IMR-90 (cell line): ENCODE measurements at regions not wholly inside any gene's neighbourhood (a gene's known extent, or its start where the extent isn't known, plus 50 kb on each side); places are given as distances from the start of the nearest gene placed in this dataset.

Experiments
- ATAC-seq: fragments of 200-7000 bp; cut with Tn5 transposase; 2 replicates; pipeline ENCODE4 v1.9.1; 2020; ENCODE audit warnings: low read depth, mild to moderate bottlenecking, moderate library complexity
- BruUV-seq: library from RNA; stranded (reverse); fragments of 400-500 nt; replicated peaks from 2 replicates; lab custom pipeline; 2021; lab: Mats Ljungman, UMichigan
- CTCF ChIA-PET: fragments of 300-600 bp; formaldehyde crosslinking; extraction: SDS; loops from one replicate; lab custom pipeline; 2021; ENCODE audit warnings: antibody characterized with exemption; lab: Yijun Ruan, JAX
- POLR2A ChIA-PET: fragments of 300-600 bp; sonication (Branson Sonifier 250); formaldehyde crosslinking; loops from one replicate; lab custom pipeline; 2022; ENCODE audit warnings: antibody characterized with exemption; ENCODE audit not compliant: unreplicated experiment; lab: Charles Lee
- DNase-seq: peaks from one replicate; pipeline ENCODE4 v3.0.0; 2013
- H2AFZ ChIP-seq: replicated peaks from 2 replicates; pipeline ENCODE3; 2013; ENCODE audit warnings: low read length, mild to moderate bottlenecking; ENCODE audit not compliant: poor library complexity
- H2AK5ac ChIP-seq: 2 replicates; pipeline ENCODE4 v1.6.1; 2013; ENCODE audit warnings: low read depth, low read length, inconsistent platforms
- H2AK9ac ChIP-seq: replicated peaks from 2 replicates; pipeline ENCODE3; 2013; ENCODE audit warnings: mild to moderate bottlenecking, low read depth, low read length, moderate library complexity; ENCODE audit not compliant: poor library complexity
- H2BK120ac ChIP-seq: 2 replicates; pipeline ENCODE4 v1.6.1; 2013; ENCODE audit warnings: low read depth, low read length, inconsistent platforms
- H2BK15ac ChIP-seq: 3 replicates; pipeline ENCODE4 v1.6.1; 2013; ENCODE audit warnings: low read depth, low read length, inconsistent platforms
- H2BK20ac ChIP-seq: 2 replicates; pipeline ENCODE4 v1.6.1; 2013; ENCODE audit warnings: low read depth, mild to moderate bottlenecking, inconsistent platforms, low read length, moderate library complexity
- H2BK5ac ChIP-seq: 2 replicates; pipeline ENCODE4 v1.6.1; 2013; ENCODE audit warnings: mild to moderate bottlenecking, low read depth, low read length, inconsistent platforms; ENCODE audit not compliant: poor library complexity, severe bottlenecking
- H3K14ac ChIP-seq: replicated peaks from 2 replicates; pipeline ENCODE4 v1.6.1; 2013; ENCODE audit warnings: low read depth, low read length, inconsistent platforms
- H3K18ac ChIP-seq: 2 replicates; pipeline ENCODE4 v1.6.1; 2013; ENCODE audit warnings: low read depth, low read length, control low read depth
- H3K23ac ChIP-seq: 2 replicates; pipeline ENCODE4 v1.6.1; 2013; ENCODE audit warnings: low read depth, low read length, inconsistent platforms
- H3K27ac ChIP-seq: 2 replicates; pipeline ENCODE4 v1.5.1; 2013; ENCODE audit warnings: mild to moderate bottlenecking, control low read depth, low read length; ENCODE audit not compliant: insufficient read depth
- H3K27me3 ChIP-seq: 2 replicates; pipeline ENCODE4 v1.6.1; 2013; ENCODE audit warnings: low read length; ENCODE audit not compliant: control insufficient read depth, insufficient read depth
- H3K36me3 ChIP-seq: 2 replicates; pipeline ENCODE4 v1.6.1; 2013; ENCODE audit warnings: low read length, mixed read lengths; ENCODE audit not compliant: control insufficient read depth, insufficient read depth
- H3K4ac ChIP-seq: 2 replicates; pipeline ENCODE4 v1.6.1; 2013; ENCODE audit warnings: low read depth, low read length, inconsistent platforms
- H3K4me1 ChIP-seq: 2 replicates; pipeline ENCODE4 v1.6.1; 2013; ENCODE audit warnings: low read length, mixed read lengths; ENCODE audit not compliant: control insufficient read depth, insufficient read depth
- H3K4me2 ChIP-seq: 2 replicates; pipeline ENCODE4 v1.6.1; 2013; ENCODE audit warnings: low read depth, mild to moderate bottlenecking, control low read depth, low read length, moderate library complexity
- H3K4me3 ChIP-seq: 2 replicates; pipeline ENCODE4 v1.5.1; 2013; ENCODE audit warnings: low read depth, mild to moderate bottlenecking, control low read depth, low read length, moderate library complexity; ENCODE audit not compliant: insufficient read depth
- H3K56ac ChIP-seq: 2 replicates; pipeline ENCODE4 v1.6.1; 2013; ENCODE audit warnings: low read length, inconsistent platforms; ENCODE audit not compliant: insufficient read depth; ENCODE audit errors: extremely low read depth
- H3K79me1 ChIP-seq, 2 experiments: 2 replicates each; pipeline ENCODE4 v1.6.1; 2013; ENCODE audit warnings: low read length in 2 of 2, inconsistent platforms in 1 of 2, low read depth in 1 of 2
- H3K9ac ChIP-seq: 2 replicates; pipeline ENCODE4 v1.6.1; 2013; ENCODE audit warnings: low read depth, low read length, control low read depth
- H3K9me1 ChIP-seq: 2 replicates; pipeline ENCODE4 v1.6.1; 2013; ENCODE audit warnings: low read length, inconsistent platforms; ENCODE audit not compliant: insufficient read depth
- H3K9me3 ChIP-seq: 2 replicates; pipeline ENCODE4 v1.6.1; 2013; ENCODE audit warnings: low read length; ENCODE audit not compliant: control insufficient read depth, insufficient read depth
- H4K20me1 ChIP-seq: 2 replicates; pipeline ENCODE4 v1.6.1; 2013; ENCODE audit warnings: low read length, inconsistent platforms; ENCODE audit not compliant: insufficient read depth
- H4K5ac ChIP-seq: 2 replicates; pipeline ENCODE4 v1.6.1; 2013; ENCODE audit warnings: mild to moderate bottlenecking, low read depth, low read length, control low read depth
- H4K8ac ChIP-seq, 2 experiments: 2 replicates each; pipeline ENCODE4 v1.6.1; 2013; ENCODE audit warnings: low read depth in 2 of 2, low read length in 2 of 2, control low read depth in 1 of 2, inconsistent platforms in 1 of 2
- H4K91ac ChIP-seq: 2 replicates; pipeline ENCODE4 v1.6.1; 2013; ENCODE audit warnings: low read depth, low read length, inconsistent platforms; ENCODE audit not compliant: insufficient read depth
- BHLHE40 ChIP-seq: fragments of 150-350 bp; IDR thresholded peaks from 2 replicates; pipeline ENCODE4 v1.6.1; 2016; ENCODE audit warnings: mild to moderate bottlenecking, low read depth, low read length
- CEBPB ChIP-seq: IDR thresholded peaks from 2 replicates; pipeline ENCODE4 v1.6.1; 2012; ENCODE audit warnings: low read depth, low read length, improper control_type of control experiment
- CHD1 ChIP-seq: IDR thresholded peaks from 2 replicates; pipeline ENCODE4 v1.6.1; 2012; ENCODE audit warnings: low read depth, low read length, improper control_type of control experiment
- CTCF ChIP-seq: conservative IDR thresholded peaks from 2 replicates; pipeline ENCODE4 v1.5.1; 2012; ENCODE audit warnings: mild to moderate bottlenecking, low read depth, low read length, improper control_type of control experiment
- ELK1 ChIP-seq: fragments of 150-350 bp; IDR thresholded peaks from 2 replicates; pipeline ENCODE4 v1.6.1; 2016; ENCODE audit warnings: low read depth, mild to moderate bottlenecking, low read length, moderate library complexity, borderline replicate concordance
- MAFK ChIP-seq: IDR thresholded peaks from 2 replicates; pipeline ENCODE4 v1.6.1; 2012; ENCODE audit warnings: low read depth, low read length, improper control_type of control experiment
- MAZ ChIP-seq: IDR thresholded peaks from 2 replicates; pipeline ENCODE4 v1.6.1; 2012; ENCODE audit warnings: low read depth, mild to moderate bottlenecking, low read length, improper control_type of control experiment, moderate library complexity, borderline replicate concordance
- MXI1 ChIP-seq: IDR thresholded peaks from 2 replicates; pipeline ENCODE4 v1.6.1; 2012; ENCODE audit warnings: low read depth, mild to moderate bottlenecking, low read length, moderate library complexity, borderline replicate concordance
- NFE2L2 ChIP-seq: fragments of 150-350 bp; IDR thresholded peaks from 2 replicates; pipeline ENCODE4 v1.6.1; 2016; ENCODE audit warnings: low read depth, mild to moderate bottlenecking, low read length
- RAD21 ChIP-seq: IDR thresholded peaks from 2 replicates; pipeline ENCODE4 v1.6.1; 2012; ENCODE audit warnings: low read length, improper control_type of control experiment
- RCOR1 ChIP-seq: IDR thresholded peaks from 2 replicates; pipeline ENCODE4 v1.6.1; 2012; ENCODE audit warnings: mild to moderate bottlenecking, low read length, improper control_type of control experiment; ENCODE audit not compliant: insufficient replicate concordance
- RFX5 ChIP-seq: IDR thresholded peaks from 2 replicates; pipeline ENCODE4 v1.8.0; 2012; ENCODE audit warnings: low read depth, mild to moderate bottlenecking, low read length, moderate library complexity
- SMC3 ChIP-seq: fragments of 150-350 bp; IDR thresholded peaks from 2 replicates; pipeline ENCODE4 v1.6.1; 2016; ENCODE audit warnings: low read depth, mild to moderate bottlenecking, antibody characterized with exemption, low read length, moderate library complexity
- USF2 ChIP-seq: fragments of 150-350 bp; IDR thresholded peaks from 2 replicates; pipeline ENCODE4 v1.6.1; 2017; ENCODE audit warnings: mild to moderate bottlenecking, antibody characterized with exemption, low read length, low read depth
- WGBS, 2 experiments: methylation state at CpG; one replicate each; pipeline versions ENCODE4 v1.1.5 to v1.1.7; 2013; ENCODE audit warnings: missing lambda C conversion rate in 2 of 2; ENCODE audit not compliant: insufficient read length in 1 of 2; ENCODE audit errors: extremely low coverage in 2 of 2; 5-methylcytosine and 5-hydroxymethylcytosine counted together
- dilution Hi-C: fragments of 300-500 bp; cut with HindIII; formaldehyde crosslinking; loops from one replicate; pipeline ENCODE4 v1.14.3; 2018; ENCODE audit warnings: low sequenced_read_pairs; ENCODE audit not compliant: unreplicated experiment
- in situ Hi-C: fragments of 300-500 bp; cut with MboI; formaldehyde crosslinking; loops from 3 replicates; pipeline ENCODE4 v1.14.3; 2019; ENCODE audit warnings: low sequenced_read_pairs, inconsistent platforms, mixed read lengths
- intact Hi-C: fragments of 100-400 bp; cut with micrococcal nuclease; formaldehyde crosslinking; loops from 2 replicates; pipeline ENCODE4 v1.10.0; 2022

DNA sequence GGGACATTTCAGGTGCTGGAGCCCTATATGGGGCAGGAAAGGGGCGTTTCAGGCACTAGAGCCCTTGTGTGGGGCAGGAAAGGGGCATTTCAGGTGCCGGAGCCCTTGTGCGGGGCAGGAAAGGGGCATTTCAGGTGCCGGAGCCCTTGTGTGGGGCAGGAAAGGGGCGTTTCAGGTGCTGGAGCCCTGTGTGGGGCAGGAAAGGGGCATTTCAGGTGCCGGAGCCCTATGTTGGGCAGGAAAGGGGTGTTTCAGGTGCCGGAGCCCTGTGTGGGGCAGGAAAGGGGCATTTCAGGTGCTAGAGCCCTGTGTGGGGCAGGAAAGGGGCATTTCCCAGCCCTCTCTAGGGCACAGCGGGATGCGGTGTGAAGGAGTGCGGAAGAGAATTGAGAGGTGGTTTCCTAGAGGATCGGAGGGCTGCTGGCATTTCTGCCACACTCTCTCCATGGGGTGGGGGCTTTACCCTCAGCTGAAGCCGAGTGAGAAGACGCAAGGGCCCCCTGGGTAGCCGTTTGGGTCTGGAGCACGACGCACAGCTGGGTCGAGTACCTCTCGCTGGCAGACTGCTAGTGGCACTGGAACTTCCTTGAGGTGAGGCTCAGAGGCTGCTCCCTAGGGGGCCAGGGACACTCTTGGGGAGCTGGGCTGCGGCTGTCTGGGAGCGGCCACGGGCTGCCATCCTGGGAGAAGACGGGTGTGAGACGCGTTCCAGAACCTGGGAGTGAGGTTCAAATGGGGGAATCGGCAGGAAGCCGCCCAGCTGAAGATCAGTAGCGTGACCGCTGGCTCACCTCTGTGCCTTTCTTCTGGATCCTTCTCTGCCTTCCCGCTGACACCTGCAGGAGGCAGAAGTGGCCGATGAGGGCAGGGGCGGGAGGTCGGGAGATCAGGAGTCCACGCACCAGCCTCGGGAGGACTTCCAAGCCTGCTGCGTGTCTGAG lies 122.6 kb upstream of the IRX4 start:
- no peak overlapping the region for H3K56ac ChIP-seq
- TF ChIP-seq MXI1 (no peak), NFE2L2 (no peak), CEBPB (no peak), ELK1 (no peak), SMC3 (no peak), CTCF (no peak), CHD1 (no peak), BHLHE40 (no peak), MAZ (no peak), MAFK (no peak), USF2 (no peak), RCOR1 (no peak), RAD21 (no peak), RFX5 (no peak)

More for the DNA sequence above, 122.6 kb upstream of the IRX4 start:
- H2BK20ac ChIP-seq = no peak overlapping the region
- no peak overlapping the region for H3K14ac ChIP-seq
- ATAC-seq = no peak
- no TSS peak for BruUV-seq
- H2BK5ac ChIP-seq = no peak overlapping the region
- no peak overlapping the region for H4K5ac ChIP-seq
- intact Hi-C loops (no loop called here), dilution Hi-C loops (no loop called here), in situ Hi-C loops (no loop called here)
- H3K79me1 ChIP-seq = no peaks in the 10 kb centered on the region
- DNase-seq = no peak
- H3K18ac ChIP-seq = no peak overlapping the region
- H3K27ac ChIP-seq = no peak overlapping the region
- peaks cover 12% of the 10 kb centered on the region; the same call in 1 of the 2 replicates for H3K9me3 ChIP-seq
- H2AFZ ChIP-seq = no peak overlapping the region
- no peak overlapping the region for H3K9ac ChIP-seq
- H3K4ac ChIP-seq = no peak overlapping the region
- 24% methylated on average over 5 of the region's 35 CpGs; no CpG with 5 or more reads in 1 of the 2 experiments for WGBS, 2 experiments
- no peaks in the 10 kb centered on the region for H3K4me1 ChIP-seq
- H2BK15ac ChIP-seq = no peak overlapping the region
- H4K91ac ChIP-seq = no peak overlapping the region
- H2AK5ac ChIP-seq = no peak overlapping the region
- H4K20me1 ChIP-seq = no peaks in the 10 kb centered on the region
- H3K9me1 ChIP-seq = no peaks in the 10 kb centered on the region
- no peak overlapping the region for H3K4me3 ChIP-seq
- no peak overlapping the region for H2BK120ac ChIP-seq
- H3K27me3 ChIP-seq = no peaks in the 10 kb centered on the region; the same call in 1 of the 2 replicates
- no peak overlapping the region for H3K23ac ChIP-seq
- no peak overlapping the region for H3K4me2 ChIP-seq
- H2AK9ac ChIP-seq = no peak overlapping the region
- ChIA-PET POLR2A (no interaction called here), CTCF (no interaction called here)
- no peaks in the 10 kb centered on the region for H3K36me3 ChIP-seq
- no peak overlapping the region for H4K8ac ChIP-seq
